HG03175 (cell line): ENCODE measurements at regions not wholly inside any gene's neighbourhood (a gene's known extent, or its start where the extent isn't known, plus 50 kb on each side); places are given as distances from the start of the nearest gene placed in this dataset.

Experiments used
- ATAC-seq: cut with Tn5 transposase; IDR thresholded peaks from one replicate; pipeline ENCODE4 v1.9.1; 2021; ENCODE audit warnings: mild to moderate bottlenecking, moderate library complexity; ENCODE audit not compliant: unreplicated experiment

DNA sequence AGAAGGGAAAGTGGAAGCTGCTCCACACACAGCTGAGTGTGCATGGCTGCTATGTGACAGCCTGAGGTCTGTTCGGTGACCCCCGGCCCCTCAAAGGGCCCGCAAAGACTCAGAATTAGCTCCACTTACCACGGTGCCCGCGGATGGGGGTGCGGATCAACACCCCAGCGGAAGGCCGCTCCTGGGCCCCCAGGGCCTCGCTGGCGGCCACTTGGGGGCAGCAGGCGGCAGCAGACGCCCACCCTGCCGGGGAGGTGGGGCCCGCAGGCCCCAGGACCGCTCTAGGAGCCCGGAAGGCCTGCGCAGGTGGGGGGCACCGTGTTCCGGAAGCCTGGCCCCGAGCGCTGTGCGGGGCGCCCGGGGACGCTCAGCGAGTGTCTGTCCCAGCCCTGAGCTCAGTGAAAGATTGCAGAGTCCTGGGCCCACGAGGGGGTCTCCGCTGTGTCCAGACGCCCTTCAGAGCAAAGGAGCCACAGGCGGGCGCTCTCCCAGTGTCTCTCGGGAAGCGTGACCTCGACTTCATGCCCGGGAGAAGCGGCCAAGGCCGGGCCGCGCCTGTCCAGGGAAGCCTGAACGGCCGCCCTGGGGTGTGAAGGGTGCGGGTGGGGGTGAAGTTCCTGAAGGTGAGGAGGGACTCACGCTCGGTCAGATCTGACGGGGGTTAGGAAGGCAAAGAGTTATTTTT lies 118.7 kb downstream of the VAPA start:
- ATAC-seq = no peak

DNA sequence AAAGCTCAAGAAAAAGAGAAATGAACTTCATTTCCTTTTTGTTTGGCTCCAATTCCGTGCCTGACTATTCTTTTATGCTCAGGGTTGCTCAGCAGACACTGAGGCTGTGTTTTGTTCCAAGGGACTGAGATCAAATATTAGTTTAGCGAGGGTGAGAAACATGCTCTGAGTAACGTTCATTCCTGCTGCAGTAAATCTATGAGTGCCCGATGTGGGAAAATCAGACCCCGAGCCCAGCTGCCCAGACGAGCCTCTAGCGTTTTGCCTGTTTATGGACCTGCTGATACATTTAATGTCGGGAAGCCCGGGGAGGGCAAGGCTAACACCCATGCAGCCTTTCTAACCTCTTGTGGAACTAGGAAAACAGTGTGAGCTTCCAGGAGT lies 119.2 kb downstream of the VAPA start:
- no peak for ATAC-seq

GRCh38 chr18:10035281-10035991 lies 121.6 kb downstream of the VAPA start:
- ATAC-seq = no peak

- no peak for ATAC-seq
These were observed 122.7 kb downstream of the VAPA start for GRCh38 chr18:10036479-10036878.

GRCh38 chr18:10037181-10037580 lies 123.4 kb downstream of the VAPA start:
- ATAC-seq = no peak

DNA sequence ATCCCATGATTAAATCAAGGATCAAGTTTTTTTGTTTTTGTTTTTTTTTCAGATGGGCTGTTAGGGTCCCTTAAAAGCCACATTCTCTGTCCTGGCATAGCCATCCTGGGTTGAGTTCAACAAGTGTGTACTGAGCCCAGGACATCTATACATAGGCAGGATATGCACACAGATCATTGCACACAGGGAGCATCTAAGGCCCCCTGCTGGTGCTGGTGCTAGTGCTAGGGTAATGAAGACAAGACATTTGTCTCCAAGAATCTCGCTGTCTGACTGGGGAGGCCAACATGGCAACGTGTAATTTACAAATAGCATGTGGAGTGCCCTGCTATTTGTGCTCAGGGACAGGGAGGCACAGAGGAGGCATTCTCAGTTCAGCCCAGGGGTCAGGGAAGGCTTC lies 124.5 kb downstream of the VAPA start:
- no peak for ATAC-seq

DNA sequence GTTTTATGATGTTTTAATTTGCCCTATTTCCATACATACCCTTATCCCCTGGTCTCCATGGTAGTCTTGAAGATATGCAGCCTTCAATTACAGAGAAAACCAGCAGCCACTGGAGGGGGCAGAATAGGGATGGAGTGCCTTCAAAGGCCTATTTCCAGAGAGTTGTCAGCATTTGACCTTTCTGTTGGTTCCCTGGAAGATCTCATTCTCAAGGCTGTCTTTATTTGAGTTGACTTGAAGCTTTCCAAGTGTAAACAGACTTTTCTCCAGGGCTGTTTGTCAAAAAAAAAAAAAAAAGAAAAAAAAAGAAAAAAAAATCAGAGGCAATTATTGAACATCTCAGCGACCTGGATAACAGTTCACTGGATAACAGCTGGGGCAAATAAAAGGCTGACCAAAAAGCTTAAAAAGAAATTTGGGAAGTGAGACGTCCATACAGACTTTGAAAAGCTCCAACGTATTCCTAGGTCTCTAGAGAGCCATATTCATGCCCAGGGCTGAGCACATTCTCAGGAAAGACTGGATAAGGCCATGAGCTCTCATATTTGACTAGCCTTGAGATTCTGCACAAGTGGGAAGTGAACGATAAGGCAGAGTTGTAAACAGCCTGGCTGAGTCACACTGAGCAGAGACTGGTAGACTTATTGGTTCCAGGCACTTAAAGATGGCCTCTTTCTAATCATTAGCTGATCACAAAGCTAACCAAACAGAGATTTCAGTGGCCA lies 126.6 kb downstream of the VAPA start:
- ATAC-seq = no peak

GRCh38 chr18:10041180-10041579 lies 127.4 kb downstream of the VAPA start:
- ATAC-seq = no peak

DNA sequence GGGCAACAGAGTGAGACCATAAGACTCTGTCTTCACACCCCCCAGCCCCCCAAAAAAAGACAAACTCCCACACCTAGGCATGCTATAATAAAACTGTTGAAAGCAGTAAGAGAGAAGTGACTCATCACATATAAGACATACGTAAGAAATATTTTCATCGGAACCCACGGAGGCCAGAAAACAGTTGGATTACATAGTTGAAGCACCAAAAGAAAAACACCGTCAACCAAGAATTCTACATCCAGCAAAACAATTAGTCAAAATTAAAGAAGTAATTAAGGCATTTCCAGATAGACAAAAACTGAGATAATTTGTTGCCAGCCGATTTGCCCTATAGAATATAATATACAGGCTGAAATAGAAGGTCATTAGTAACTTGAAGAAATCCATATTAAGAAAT lies 128.7 kb downstream of the VAPA start:
- no peak for ATAC-seq

- no peak for ATAC-seq
These were observed 130.2 kb downstream of the VAPA start for GRCh38 chr18:10044054-10044453.

DNA sequence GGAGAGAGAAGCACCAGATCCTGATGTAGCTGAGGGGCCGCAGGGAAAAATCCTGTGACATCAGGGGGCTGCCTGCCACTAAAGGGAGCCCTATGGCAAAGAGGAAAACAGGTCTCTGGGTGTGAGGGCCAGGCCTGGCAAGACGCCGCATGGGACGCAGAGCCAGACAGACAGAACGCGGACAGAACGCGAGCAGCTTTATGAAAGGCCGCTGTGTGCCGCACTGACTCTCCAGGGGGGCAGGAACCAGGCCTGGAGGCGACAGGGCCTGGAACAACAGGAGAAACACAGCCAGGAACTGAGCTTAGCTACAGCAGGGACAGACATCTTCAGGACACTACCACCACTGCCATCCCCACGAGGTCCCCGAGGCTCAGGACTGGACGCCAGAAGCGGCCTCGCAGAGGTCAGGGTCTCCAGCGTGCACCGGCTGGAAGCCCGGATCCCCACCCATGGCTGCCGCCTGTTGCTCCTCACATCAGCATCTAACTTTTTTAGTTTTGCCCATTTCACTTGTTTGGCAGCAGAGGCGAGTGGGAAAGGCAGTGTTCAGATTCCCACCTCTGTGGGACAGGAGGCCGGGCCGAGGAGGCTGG lies 131.6 kb downstream of the VAPA start:
- no peak for ATAC-seq

- no peak for ATAC-seq
These were observed 132.5 kb downstream of the VAPA start for GRCh38 chr18:10046178-10046807.

GRCh38 chr18:10047237-10047636 lies 133.4 kb downstream of the VAPA start:
- no peak for ATAC-seq

GRCh38 chr18:10049747-10050146 lies 135.9 kb downstream of the VAPA start:
- no peak for ATAC-seq

- ATAC-seq = no peak
These were observed 137.1 kb downstream of the VAPA start for GRCh38 chr18:10050956-10051355.

- ATAC-seq = no peak
These were observed 138.2 kb downstream of the VAPA start for GRCh38 chr18:10051877-10052631.

- ATAC-seq = no peak
These were observed 139.1 kb downstream of the VAPA start for GRCh38 chr18:10052871-10053270.

DNA sequence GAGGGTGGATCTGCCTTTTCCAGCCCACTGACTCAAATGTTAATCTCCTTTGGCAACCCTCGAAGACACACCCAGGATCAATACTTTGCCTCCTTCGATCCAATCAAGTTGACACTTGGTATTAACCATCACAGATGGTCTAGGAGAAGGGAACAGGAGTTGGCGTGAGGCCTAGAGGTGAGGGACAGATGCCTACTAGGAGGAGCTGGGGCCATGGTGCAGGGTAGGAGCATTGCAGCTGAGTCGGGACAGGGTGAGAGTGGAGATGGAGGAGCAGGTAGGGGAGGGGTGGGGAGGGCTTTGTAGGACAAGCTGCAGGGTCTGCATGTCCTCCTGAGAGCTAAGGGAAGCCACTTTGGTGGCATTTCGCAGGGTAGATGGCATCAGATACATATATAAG lies 140.0 kb downstream of the VAPA start:
- no peak for ATAC-seq

GRCh38 chr18:10054366-10054765 lies 140.6 kb downstream of the VAPA start:
- no peak for ATAC-seq

GRCh38 chr18:10055125-10055750 lies 141.4 kb downstream of the VAPA start:
- ATAC-seq = no peak
